Right lobe of liver (tissue), 6 donors: ENCODE measurements at regions not wholly inside any gene's neighbourhood (a gene's known extent, or its start where the extent isn't known, plus 50 kb on each side); places are given as distances from the start of the nearest gene placed in this dataset.
A peak's percentile ranks its signal among the peaks of the same experiment; 100 is the strongest.

Source experiments
- ATAC-seq, 4 donors: fragments of 200-7000 bp; cut with Tn5 transposase; one replicate each; pipeline ENCODE4 v1.9.1; 2020; ENCODE audit warnings: mild to moderate bottlenecking in 4 of 4, moderate library complexity in 4 of 4
- DNase-seq, 3 donors: peaks; one replicate each; pipeline ENCODE4 v3.0.0-alpha.2; 2020
- H3K27ac ChIP-seq, 3 donors: fragments of 200-600 bp; one replicate each; pipeline ENCODE4 v1.8.0; 2022
- H3K27me3 ChIP-seq, 2 donors: fragments of 200-600 bp; one replicate each; pipeline ENCODE4 v1.8.0; 2022
- H3K36me3 ChIP-seq, 4 donors: fragments of 200-600 bp; sonication (generic) in 1 of 4; one replicate each; pipeline versions ENCODE4 v1.5.1 to v1.8.0; 2017 to 2022; ENCODE audit warnings: control low read depth in 1 of 4
- H3K4me1 ChIP-seq, 4 donors: fragments of 200-600 bp; sonication (generic) in 1 of 4; one replicate each; pipeline versions ENCODE4 v1.5.1 to v1.8.0; 2017 to 2022; ENCODE audit warnings: control low read depth in 1 of 4
- H3K4me3 ChIP-seq, 3 donors: fragments of 200-600 bp; one replicate each; pipeline ENCODE4 v1.8.0; 2022
- H3K9me3 ChIP-seq, 4 donors: fragments of 200-600 bp; sonication (generic) in 1 of 4; one replicate each; pipeline versions ENCODE4 v1.5.1 to v1.8.0; 2017 to 2022; ENCODE audit warnings: control low read depth in 1 of 4
- POLR2A ChIP-seq: fragments of 450-650 bp; IDR thresholded peaks from one replicate; pipeline ENCODE4 v1.6.1; 2017; ENCODE audit warnings: antibody characterized with exemption, mild to moderate bottlenecking
- WGBS: methylation state at CpG from one replicate; pipeline ENCODE4 v1.1.6; 2018; ENCODE audit warnings: low coverage, low lambda C conversion rate; ENCODE audit not compliant: insufficient coverage; ENCODE audit errors: missing lambda C conversion rate; 5-methylcytosine and 5-hydroxymethylcytosine counted together
- intact Hi-C, 2 donors: fragments of 100-400 bp; cut with DNase I; formaldehyde crosslinking; loops; one replicate each; pipeline versions ENCODE4 v1.11.2 to v1.14.1; 2022
- TF ChIP-seq, protein P1 (sequence below), 4 donors: fragments of 200-600 bp in 3 of 4; fragments of 450-650 bp in 1 of 4; IDR thresholded peaks; one replicate each; pipeline versions ENCODE4 v1.5.1 to v1.8.0; 2016 to 2022; ENCODE audit warnings: antibody characterized with exemption in 4 of 4, mild to moderate bottlenecking in 2 of 4
- donor health status: DM: no; HTN: yes; CAD: no.
- donor health status: DM: no; HTN: no; CAD: no.
- donor health status: DM: no; HTN: no; CAD: no.
- donor health status: DM: no; HTN: yes; CAD: no.
- donor health status: DM: no; HTN: yes; CAD: no.

DNA sequence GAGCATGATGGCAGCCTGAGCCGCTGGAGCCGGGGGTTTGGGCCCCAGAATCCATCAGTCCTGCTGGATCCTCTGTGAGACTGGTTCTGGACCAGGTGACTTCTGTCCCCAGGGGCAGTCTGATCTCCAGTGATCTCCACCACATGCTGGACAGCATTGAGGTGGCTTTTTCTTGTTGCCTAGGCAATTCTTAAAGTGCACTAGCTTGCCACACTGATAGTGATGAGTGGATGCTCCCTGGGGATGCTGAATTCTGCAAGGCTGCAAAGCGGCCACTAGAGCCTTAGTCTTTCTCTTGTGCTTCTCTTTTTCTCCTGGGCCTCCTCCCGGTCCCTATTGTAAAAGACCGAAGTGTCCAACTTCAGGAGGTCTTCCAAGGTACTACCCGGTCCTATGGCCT, 70.4 kb upstream of the ATP11B start:
- H3K27me3 ChIP-seq: no peaks in the 10 kb centered on the region
- ATAC-seq (no peak), DNase-seq (no peak)
- H3K36me3 ChIP-seq: no peaks in the 10 kb centered on the region
- no peaks in the 10 kb centered on the region for H3K9me3 ChIP-seq
- H3K27ac ChIP-seq: no peak overlapping the region
- intact Hi-C loops: no loop called here
- 57% methylated on average over 2 of the region's 6 CpGs for WGBS
- TF ChIP-seq, protein P1, sequence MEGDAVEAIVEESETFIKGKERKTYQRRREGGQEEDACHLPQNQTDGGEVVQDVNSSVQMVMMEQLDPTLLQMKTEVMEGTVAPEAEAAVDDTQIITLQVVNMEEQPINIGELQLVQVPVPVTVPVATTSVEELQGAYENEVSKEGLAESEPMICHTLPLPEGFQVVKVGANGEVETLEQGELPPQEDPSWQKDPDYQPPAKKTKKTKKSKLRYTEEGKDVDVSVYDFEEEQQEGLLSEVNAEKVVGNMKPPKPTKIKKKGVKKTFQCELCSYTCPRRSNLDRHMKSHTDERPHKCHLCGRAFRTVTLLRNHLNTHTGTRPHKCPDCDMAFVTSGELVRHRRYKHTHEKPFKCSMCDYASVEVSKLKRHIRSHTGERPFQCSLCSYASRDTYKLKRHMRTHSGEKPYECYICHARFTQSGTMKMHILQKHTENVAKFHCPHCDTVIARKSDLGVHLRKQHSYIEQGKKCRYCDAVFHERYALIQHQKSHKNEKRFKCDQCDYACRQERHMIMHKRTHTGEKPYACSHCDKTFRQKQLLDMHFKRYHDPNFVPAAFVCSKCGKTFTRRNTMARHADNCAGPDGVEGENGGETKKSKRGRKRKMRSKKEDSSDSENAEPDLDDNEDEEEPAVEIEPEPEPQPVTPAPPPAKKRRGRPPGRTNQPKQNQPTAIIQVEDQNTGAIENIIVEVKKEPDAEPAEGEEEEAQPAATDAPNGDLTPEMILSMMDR (IDR thresholded peaks at IDR 0.05): no peak
- no peak for TF ChIP-seq POLR2A
- H3K4me3 ChIP-seq: no peak overlapping the region
- no peaks in the 10 kb centered on the region for H3K4me1 ChIP-seq

DNA sequence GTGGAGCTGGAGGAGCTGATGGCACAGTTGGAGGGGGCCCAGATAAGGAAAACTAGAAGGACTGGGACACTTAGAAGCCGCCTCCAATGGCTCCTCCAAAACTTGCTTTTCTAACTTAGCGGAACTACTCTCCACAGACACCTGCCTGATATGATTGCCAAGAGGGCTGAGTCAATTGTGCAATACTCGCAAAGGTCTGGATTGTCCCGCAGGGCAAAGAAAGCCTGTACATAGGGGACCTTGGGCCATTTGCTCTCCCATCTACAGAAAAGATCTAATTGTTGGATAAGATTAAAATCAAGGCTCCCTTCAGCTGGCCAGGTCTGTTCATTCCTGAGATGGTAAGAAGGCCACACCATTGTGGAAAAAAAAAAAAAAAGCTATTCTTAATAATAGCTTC, 69.7 kb upstream of the ATP11B start:
- H3K4me3 ChIP-seq: no peak overlapping the region
- intact Hi-C loops: no loop called here
- no peak overlapping the region for H3K27ac ChIP-seq
- no peaks in the 10 kb centered on the region for H3K27me3 ChIP-seq
- no peaks in the 10 kb centered on the region for H3K36me3 ChIP-seq
- H3K9me3 ChIP-seq: no peaks in the 10 kb centered on the region
- no peak for TF ChIP-seq POLR2A
- ATAC-seq: peak; percentile 92 to 98 (median 96)
- WGBS: 40% methylated on average over 4 of the region's 4 CpGs
- DNase-seq: peak in 2 of 3 donors; percentile 24 to 72
- H3K4me1 ChIP-seq: no peaks in the 10 kb centered on the region

DNA sequence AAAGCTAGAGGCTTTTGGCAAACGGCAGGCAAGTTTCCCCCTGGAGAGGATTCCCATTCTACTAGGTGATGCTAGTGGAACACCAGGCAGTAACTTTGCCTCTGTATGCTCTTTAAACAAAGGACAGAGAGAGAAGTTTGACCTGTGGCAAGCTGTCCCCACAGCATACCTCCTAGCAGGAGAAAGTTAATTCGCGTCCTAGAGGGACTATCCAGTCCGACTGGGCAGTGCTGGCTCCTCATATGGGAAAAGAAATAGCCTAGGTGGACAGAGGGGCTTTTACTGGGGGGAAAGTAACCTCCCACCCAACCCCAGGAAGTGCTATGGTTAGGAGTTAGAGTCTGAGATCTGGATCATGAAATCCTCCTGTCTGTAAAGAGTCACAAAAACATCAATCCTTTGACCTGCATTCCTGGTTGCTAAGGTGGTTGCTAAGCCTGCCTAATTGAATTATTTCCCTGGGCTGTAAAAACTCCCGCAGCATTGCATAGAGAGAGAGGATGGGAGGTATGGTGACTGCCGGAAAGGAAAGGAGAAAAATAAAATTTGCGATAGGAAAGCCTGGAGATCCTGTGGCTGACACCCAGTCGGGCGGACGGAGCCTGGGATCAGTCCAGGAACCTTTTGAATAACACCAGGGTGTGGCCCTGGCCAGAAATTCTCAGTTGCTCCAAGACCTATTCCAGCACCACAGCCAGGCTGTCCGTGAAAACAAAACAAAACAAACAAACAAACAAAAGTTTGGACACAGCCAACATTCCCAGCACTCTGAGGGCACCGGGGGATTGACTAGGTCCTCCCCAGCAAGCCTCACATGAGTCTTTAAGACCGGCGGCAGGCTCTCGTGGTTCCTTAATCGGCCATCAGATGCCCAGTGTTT, 67.7 kb upstream of the ATP11B start:
- TF ChIP-seq, protein P1 (IDR thresholded peaks at IDR 0.05): no peak
- TF ChIP-seq POLR2A: no peak
- Histone ChIP-seq H3K36me3 (no peaks in the 10 kb centered on the region), H3K27ac (no peak overlapping the region), H3K4me1 (no peaks in the 10 kb centered on the region), H3K9me3 (no peaks in the 10 kb centered on the region), H3K27me3 (no peaks in the 10 kb centered on the region), H3K4me3 (no peak overlapping the region)
- intact Hi-C loops: no loop called here
- 60% methylated on average over 11 of the region's 16 CpGs for WGBS
- no peak for DNase-seq
- no peak for ATAC-seq

DNA sequence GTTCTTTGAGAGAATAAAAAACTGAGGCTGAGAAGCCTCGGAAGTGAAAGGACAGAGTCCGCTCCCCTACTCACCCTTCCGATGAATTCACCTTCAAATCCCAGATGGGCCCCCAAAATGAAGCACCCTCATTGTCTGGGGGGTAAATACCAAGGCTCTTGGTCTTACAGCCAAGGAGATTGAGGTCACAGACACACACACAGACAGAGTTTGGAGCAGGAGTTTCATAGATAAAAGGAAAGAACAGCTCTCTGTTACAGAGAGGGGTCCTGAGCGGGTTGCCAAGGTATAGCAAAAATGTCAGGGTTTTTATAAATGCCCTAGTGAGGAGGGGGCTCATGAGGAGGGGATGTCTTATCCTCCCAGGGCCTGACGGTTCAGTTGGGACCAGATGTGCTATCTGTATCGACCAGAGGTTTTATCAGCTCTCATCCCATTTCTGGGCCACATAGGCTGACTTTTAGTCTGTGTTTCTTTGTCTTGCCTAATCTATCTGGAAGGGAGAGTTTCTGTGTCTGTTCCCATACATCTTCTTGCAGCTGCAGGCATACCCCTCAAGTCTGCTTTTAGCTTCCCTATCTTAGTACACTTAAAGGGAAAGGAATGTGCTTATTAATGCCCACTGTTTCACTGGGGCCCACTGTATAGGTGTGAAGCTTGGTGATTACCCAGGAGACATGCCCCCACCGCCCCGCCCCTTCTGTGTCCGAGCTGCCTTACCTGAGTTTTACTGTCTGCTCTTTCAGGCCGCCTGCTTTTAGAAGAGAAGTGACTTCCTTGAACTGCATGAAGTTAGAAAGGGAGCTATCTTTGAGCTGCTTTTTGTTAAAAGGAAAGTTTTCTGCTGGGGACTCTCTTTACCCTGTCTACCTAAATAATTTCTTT, 66.8 kb upstream of the ATP11B start:
- ATAC-seq (no peak), DNase-seq (no peak)
- Histone ChIP-seq H3K9me3 (no peaks in the 10 kb centered on the region), H3K27ac (no peak overlapping the region), H3K27me3 (no peaks in the 10 kb centered on the region), H3K4me1 (peaks cover 0 to 5% (median 0%) of the 10 kb centered on the region in 4 donors), H3K4me3 (no peak overlapping the region), H3K36me3 (no peaks in the 10 kb centered on the region)
- TF ChIP-seq POLR2A: no peak
- TF ChIP-seq, protein P1 (IDR thresholded peaks at IDR 0.05): no peak
- WGBS: 80% methylated on average over 9 of the region's 10 CpGs
- intact Hi-C loops: no loop called here

DNA sequence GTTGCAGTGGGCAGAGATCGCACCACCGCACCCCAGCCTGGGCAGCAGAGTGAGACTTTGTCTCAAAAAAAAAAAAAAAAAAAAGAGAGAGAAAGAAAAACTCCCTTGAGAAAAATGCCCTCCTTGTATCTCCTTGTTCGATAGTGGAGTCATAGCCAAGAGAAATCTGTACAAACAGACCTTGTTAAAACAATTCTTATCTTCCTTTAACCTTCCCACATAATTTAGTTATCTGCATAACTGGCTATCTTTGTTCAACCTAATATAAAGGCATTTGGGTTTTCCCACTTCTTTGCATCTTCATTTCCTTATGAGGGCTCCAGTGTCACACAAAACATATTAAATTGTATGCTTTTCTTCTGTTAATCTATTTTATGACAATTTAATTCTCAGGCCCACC, 65.1 kb upstream of the ATP11B start:
- Histone ChIP-seq H3K4me3 (no peak overlapping the region), H3K27ac (no peak overlapping the region), H3K4me1 (peaks cover 0 to 5% (median 0%) of the 10 kb centered on the region in 4 donors), H3K9me3 (no peaks in the 10 kb centered on the region), H3K36me3 (no peaks in the 10 kb centered on the region), H3K27me3 (no peaks in the 10 kb centered on the region)
- intact Hi-C loops: no loop called here
- DNase-seq: no peak
- whole genome bisulfite sequencing: 93% methylated on average over 3 of the region's 3 CpGs
- TF ChIP-seq, protein P1 (IDR thresholded peaks at IDR 0.05): no peak
- no peak for TF ChIP-seq POLR2A
- ATAC-seq: no peak
